HL-60 (cell line): ENCODE measurements at regions not wholly inside any gene's neighbourhood (a gene's known extent, or its start where the extent isn't known, plus 50 kb on each side); places are given as distances from the start of the nearest gene placed in this dataset.

ENCODE experiments used
- DNase-seq, 2 experiments: peaks; one replicate each; pipeline ENCODE4 v3.0.0-alpha.2; 2010 to 2020; ENCODE audit warnings: low read depth in 1 of 2, low spot score in 1 of 2
- H3K27ac ChIP-seq: fragments of 250-450 bp; sonication (Bioruptor Pico); replicated peaks from 2 replicates; pipeline ENCODE4 v1.5.1; 2020; ENCODE audit warnings: mild to moderate bottlenecking, moderate library complexity
- H3K27me3 ChIP-seq: fragments of 250-450 bp; sonication (Bioruptor Pico); 2 replicates; pipeline ENCODE4 v1.5.1; 2021; ENCODE audit warnings: mild to moderate bottlenecking, moderate library complexity; ENCODE audit not compliant: insufficient read depth, poor library complexity, severe bottlenecking
- H3K4me3 ChIP-seq: replicated peaks from 2 replicates; pipeline ENCODE4 v1.5.1; 2011; ENCODE audit warnings: mild to moderate bottlenecking, control low read depth, low read length; ENCODE audit not compliant: insufficient read depth
- CTCF ChIP-seq: IDR thresholded peaks from one replicate; pipeline ENCODE4 v1.5.1; 2011; ENCODE audit warnings: low read length, control low read depth, inconsistent platforms; ENCODE audit not compliant: insufficient read depth
- GABPA ChIP-seq: IDR thresholded peaks from 2 replicates; pipeline ENCODE4 v1.6.1; 2012; ENCODE audit warnings: low read depth
- POLR2AphosphoS5 ChIP-seq: IDR thresholded peaks from 2 replicates; pipeline ENCODE4 v1.6.1; 2012; ENCODE audit warnings: low read depth
- REST ChIP-seq: IDR thresholded peaks from 2 replicates; pipeline ENCODE4 v1.6.1; 2012; ENCODE audit warnings: low read depth; ENCODE audit not compliant: insufficient replicate concordance
- SPI1 ChIP-seq: IDR thresholded peaks from 2 replicates; pipeline ENCODE4 v1.6.1; 2012; ENCODE audit warnings: low read depth, mild to moderate bottlenecking, borderline replicate concordance

- no peak overlapping the region for H3K27ac ChIP-seq
- H3K4me3 ChIP-seq: no peak overlapping the region
- no peaks in the 10 kb centered on the region for H3K27me3 ChIP-seq
- no peak for DNase-seq
- no peak for TF ChIP-seq REST
- TF ChIP-seq SPI1: no peak
- no peak for TF ChIP-seq CTCF
- no peak for TF ChIP-seq GABPA
- no peak for TF ChIP-seq POLR2AphosphoS5
Observed at GRCh38 chr2:4900861-4901770, 791.1 kb upstream of the SOX11 start.

GRCh38 chr2:4903656-4904348 lies 788.4 kb upstream of the SOX11 start:
- Histone ChIP-seq H3K4me3 (no peak overlapping the region), H3K27ac (no peak overlapping the region), H3K27me3 (no peaks in the 10 kb centered on the region)
- no peak for DNase-seq
- TF ChIP-seq SPI1 (no peak), GABPA (no peak), REST (no peak), CTCF (no peak), POLR2AphosphoS5 (no peak)

- DNase-seq: no peak
- TF ChIP-seq CTCF (no peak), POLR2AphosphoS5 (no peak), REST (no peak)
- no peaks in the 10 kb centered on the region for H3K27me3 ChIP-seq
- no peak overlapping the region for H3K4me3 ChIP-seq
- no peak overlapping the region for H3K27ac ChIP-seq
Observed at GRCh38 chr2:4908461-4908860, 783.7 kb upstream of the SOX11 start.
